SK-N-MC (cell line): ENCODE measurements at regions not wholly inside any gene's neighbourhood (a gene's known extent, or its start where the extent isn't known, plus 50 kb on each side); places are given as distances from the start of the nearest gene placed in this dataset.
A peak's percentile ranks its signal among the peaks of the same experiment; 100 is the strongest.

Source experiments
- DNase-seq: peaks from one replicate; pipeline ENCODE4 v3.0.0-alpha.2; 2011; ENCODE audit warnings: low read depth, low spot score
- H3K27ac ChIP-seq: fragments of 200-600 bp; sonication (generic); 2 replicates; pipeline ENCODE4 v1.5.1; 2016; ENCODE audit warnings: mixed run types
- H3K36me3 ChIP-seq: fragments of 200-600 bp; sonication (generic); 2 replicates; pipeline ENCODE4 v1.6.1; 2017; ENCODE audit warnings: antibody characterized with exemption, low read length, mixed read lengths; ENCODE audit not compliant: insufficient read depth
- H3K4me3 ChIP-seq: fragments of 200-600 bp; sonication (generic); 2 replicates; pipeline ENCODE4 v1.5.1; 2016
- H3K9ac ChIP-seq: fragments of 200-600 bp; sonication (generic); 2 replicates; pipeline ENCODE4 v1.8.0; 2017; ENCODE audit warnings: mixed run types, mixed read lengths; ENCODE audit not compliant: insufficient read length
- H3K9me3 ChIP-seq: fragments of 200-600 bp; sonication (generic); 2 replicates; pipeline ENCODE4 v1.6.1; 2017; ENCODE audit warnings: low read depth, mild to moderate bottlenecking, antibody characterized with exemption, low read length, moderate library complexity, mixed read lengths
- EZH2 ChIP-seq: fragments of 200-600 bp; sonication (generic); IDR thresholded peaks from one replicate; pipeline ENCODE4 v1.6.1; 2017; ENCODE audit warnings: antibody characterized with exemption
- FOXP2 ChIP-seq: optimal IDR thresholded peaks from 2 replicates; pipeline ENCODE3; 2011; ENCODE audit warnings: mild to moderate bottlenecking, moderate library complexity; ENCODE audit not compliant: insufficient read depth; ENCODE audit errors: extremely low read length, control extremely low read depth
- POLR2AphosphoS5 ChIP-seq: IDR thresholded peaks from 2 replicates; pipeline ENCODE4 v1.6.1; 2012; ENCODE audit warnings: mild to moderate bottlenecking, low read depth, low read length, borderline replicate concordance

GRCh38 chr2:5825686-5826085, 133.5 kb downstream of the SOX11 start:
- no peaks in the 10 kb centered on the region for H3K9me3 ChIP-seq
- no peak overlapping the region for H3K4me3 ChIP-seq
- TF ChIP-seq POLR2AphosphoS5 (no peak), FOXP2 (no peak), EZH2 (no peak)
- H3K27ac ChIP-seq = no peak overlapping the region
- no peaks in the 10 kb centered on the region for H3K36me3 ChIP-seq
- no peak overlapping the region for H3K9ac ChIP-seq
- no peak for DNase-seq

- Histone ChIP-seq H3K9ac (no peak overlapping the region), H3K27ac (no peak overlapping the region), H3K4me3 (no peak overlapping the region), H3K9me3 (no peaks in the 10 kb centered on the region), H3K36me3 (no peaks in the 10 kb centered on the region)
- DNase-seq = no peak
- TF ChIP-seq FOXP2 = no peak
- TF ChIP-seq POLR2AphosphoS5 = no peak
- TF ChIP-seq EZH2 = no peak
These were observed 134.9 kb downstream of the SOX11 start for GRCh38 chr2:5826979-5827655.

GRCh38 chr2:5834501-5834900, 142.3 kb downstream of the SOX11 start:
- TF ChIP-seq EZH2 (no peak), FOXP2 (no peak), POLR2AphosphoS5 (no peak)
- Histone ChIP-seq H3K4me3 (no peak overlapping the region), H3K36me3 (no peaks in the 10 kb centered on the region), H3K9ac (no peak overlapping the region), H3K27ac (no peak overlapping the region), H3K9me3 (no peaks in the 10 kb centered on the region)
- DNase-seq = no peak

- Histone ChIP-seq H3K9me3 (no peaks in the 10 kb centered on the region), H3K9ac (no peak overlapping the region), H3K4me3 (no peak overlapping the region), H3K36me3 (no peaks in the 10 kb centered on the region), H3K27ac (no peak overlapping the region)
- DNase-seq = no peak
- TF ChIP-seq POLR2AphosphoS5 (no peak), EZH2 (no peak), FOXP2 (no peak)
These were observed 147.4 kb downstream of the SOX11 start for GRCh38 chr2:5839550-5839949.

- TF ChIP-seq EZH2 (no peak), FOXP2 (no peak), POLR2AphosphoS5 (no peak)
- H3K36me3 ChIP-seq = no peaks in the 10 kb centered on the region
- no peak for DNase-seq
- no peaks in the 10 kb centered on the region for H3K9me3 ChIP-seq
- H3K27ac ChIP-seq = no peak overlapping the region
- H3K4me3 ChIP-seq = no peak overlapping the region
- no peak overlapping the region for H3K9ac ChIP-seq
These were observed 148.9 kb downstream of the SOX11 start for GRCh38 chr2:5841126-5841525.

- Histone ChIP-seq H3K9ac (no peak overlapping the region), H3K9me3 (no peaks in the 10 kb centered on the region), H3K27ac (no peak overlapping the region), H3K36me3 (no peaks in the 10 kb centered on the region), H3K4me3 (no peak overlapping the region)
- DNase-seq = no peak
- no peak for TF ChIP-seq EZH2
- no peak for TF ChIP-seq POLR2AphosphoS5
- no peak for TF ChIP-seq FOXP2
These were observed 150.1 kb downstream of the SOX11 start for GRCh38 chr2:5842326-5842725.

- no peak overlapping the region for H3K27ac ChIP-seq
- H3K9me3 ChIP-seq = no peaks in the 10 kb centered on the region
- TF ChIP-seq FOXP2 = no peak
- no peak for TF ChIP-seq POLR2AphosphoS5
- TF ChIP-seq EZH2 = no peak
- H3K36me3 ChIP-seq = no peaks in the 10 kb centered on the region
- no peak overlapping the region for H3K9ac ChIP-seq
- DNase-seq = no peak
- no peak overlapping the region for H3K4me3 ChIP-seq
These were observed 153.7 kb downstream of the SOX11 start for GRCh38 chr2:5845798-5846330.

GRCh38 chr2:5846881-5847280, 154.7 kb downstream of the SOX11 start:
- peak; percentile 18 for DNase-seq
- H3K36me3 ChIP-seq = no peaks in the 10 kb centered on the region
- no peak overlapping the region for H3K9ac ChIP-seq
- H3K4me3 ChIP-seq = no peak overlapping the region
- H3K9me3 ChIP-seq = no peaks in the 10 kb centered on the region
- no peak overlapping the region for H3K27ac ChIP-seq
- TF ChIP-seq FOXP2 (no peak), POLR2AphosphoS5 (no peak), EZH2 (no peak)

GRCh38 chr2:5849562-5849961, 157.4 kb downstream of the SOX11 start:
- Histone ChIP-seq H3K4me3 (no peak overlapping the region), H3K9me3 (no peaks in the 10 kb centered on the region), H3K27ac (no peak overlapping the region), H3K36me3 (no peaks in the 10 kb centered on the region), H3K9ac (no peak overlapping the region)
- DNase-seq = no peak
- TF ChIP-seq EZH2 = no peak
- TF ChIP-seq POLR2AphosphoS5 = no peak
- no peak for TF ChIP-seq FOXP2
